Psoas muscle (tissue), 7 donors: ENCODE measurements at regions not wholly inside any gene's neighbourhood (a gene's known extent, or its start where the extent isn't known, plus 50 kb on each side); places are given as distances from the start of the nearest gene placed in this dataset.

Source experiments
- ATAC-seq, 4 donors: fragments of 200-7000 bp; cut with Tn5 transposase; one replicate each; pipeline ENCODE4 v1.9.1; 2020; ENCODE audit warnings: moderate library complexity in 3 of 4, mild to moderate bottlenecking in 2 of 4
- DNase-seq, 2 donors: peaks; one replicate each; pipeline ENCODE4 v3.0.0-alpha.2; 2020
- H3K27ac ChIP-seq: fragments of 200-600 bp; one replicate; pipeline ENCODE4 v1.8.0; 2022
- H3K27me3 ChIP-seq, 3 donors: fragments of 200-600 bp in 1 of 3; one replicate each; pipeline versions ENCODE4 v1.6.1 to v1.8.0; 2013 to 2022; ENCODE audit warnings: low read length in 2 of 3, mild to moderate bottlenecking in 2 of 3, moderate library complexity in 1 of 3; ENCODE audit not compliant: insufficient read depth in 3 of 3
- H3K36me3 ChIP-seq, 2 donors: fragments of 200-600 bp in 1 of 2; one replicate each; pipeline versions ENCODE4 v1.6.1 to v1.8.0; 2013 to 2022; ENCODE audit warnings: low read depth in 1 of 2, mild to moderate bottlenecking in 1 of 2, moderate library complexity in 1 of 2; ENCODE audit not compliant: insufficient read depth in 1 of 2
- H3K4me1 ChIP-seq: fragments of 200-600 bp; one replicate; pipeline ENCODE4 v1.8.0; 2022
- H3K4me3 ChIP-seq: fragments of 200-600 bp; one replicate; pipeline ENCODE4 v1.8.0; 2022; ENCODE audit warnings: mild to moderate bottlenecking
- H3K9me3 ChIP-seq: fragments of 200-600 bp; one replicate; pipeline ENCODE4 v1.8.0; 2022
- CTCF ChIP-seq: fragments of 200-600 bp; IDR thresholded peaks from one replicate; pipeline ENCODE4 v1.8.0; 2022; ENCODE audit warnings: antibody characterized with exemption
- WGBS, 3 donors: extraction: QIAGEN DNeasy Blood & Tissue Kit; methylation state at CpG; one replicate each; pipeline versions ENCODE4 v1.1.6 to v1.1.7; 2013; 5-methylcytosine and 5-hydroxymethylcytosine counted together
- intact Hi-C, 2 donors: fragments of 100-400 bp; cut with DNase I; formaldehyde crosslinking; loops; one replicate each; pipeline versions ENCODE4 v1.11.0 to v1.14.2; 2022
- donor health status: healthy with polysubstance abuse.
- donor health status: DM: no; HTN: no; CAD: no; lungs with moderate emphysema.
- donor health status: Bipolar disorder and iron deficiency.
- donor health status: healthy.
- donor health status: DM: yes; HTN: yes; CAD: no.
- donor health status: DM: no; HTN: no; CAD: no.
- donor health status: DM: yes; HTN: yes; CAD: no.

- no peak overlapping the region for H3K27ac ChIP-seq
- ATAC-seq, result no peak
- 17 to 30% (median 17%) methylated on average over 6 of the region's 6 CpGs for WGBS, 3 donors
- H3K4me1 ChIP-seq, result no peaks in the 10 kb centered on the region
- TF ChIP-seq CTCF, result no peak
- no peaks in the 10 kb centered on the region for H3K36me3 ChIP-seq
- H3K27me3 ChIP-seq, result no peaks in the 10 kb centered on the region
- no peak for DNase-seq
- intact Hi-C loops, result no loop called here
- no peak overlapping the region for H3K4me3 ChIP-seq
- H3K9me3 ChIP-seq, result no peaks in the 10 kb centered on the region
Measured at GRCh38 chr2:5359397-5359796, 332.8 kb upstream of the SOX11 start.

- DNase-seq, result no peak
Measured at GRCh38 chr2:5360081-5360480, 332.1 kb upstream of the SOX11 start.

DNA sequence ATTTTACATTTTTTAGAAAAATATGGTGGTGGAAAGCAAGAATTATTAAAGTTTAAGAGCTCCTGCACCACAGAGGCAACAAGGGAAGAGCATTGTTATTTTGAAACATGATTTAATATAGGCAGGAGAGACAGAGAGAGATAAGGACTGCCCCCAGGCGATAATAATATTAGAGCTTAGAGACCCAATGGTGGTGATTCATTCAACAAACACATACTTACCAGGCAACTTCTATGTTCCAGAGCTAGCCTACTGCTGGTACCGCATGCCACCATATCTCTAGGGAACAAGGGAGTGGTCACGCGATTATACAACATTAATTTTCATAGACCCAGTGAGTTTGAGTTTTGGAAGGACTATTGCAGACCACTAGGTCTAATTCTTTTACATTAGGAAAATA lies 327.8 kb upstream of the SOX11 start:
- H3K4me1 ChIP-seq, result no peaks in the 10 kb centered on the region
- no peaks in the 10 kb centered on the region for H3K27me3 ChIP-seq
- no peaks in the 10 kb centered on the region for H3K9me3 ChIP-seq
- H3K27ac ChIP-seq, result no peak overlapping the region
- no peaks in the 10 kb centered on the region for H3K36me3 ChIP-seq
- TF ChIP-seq CTCF, result no peak
- ATAC-seq (no peak), DNase-seq (no peak)
- intact Hi-C loops, result loop anchor here in 1 of 2 donors (2.0 to 10.0 kb wide), 3 partner anchors 330 to 1410 kb away; partner anchors contain the start of gene SOX11
- no peak overlapping the region for H3K4me3 ChIP-seq
- 89 to 94% (median 93%) methylated on average over 4 of the region's 4 CpGs for WGBS, 3 donors

More at GRCh38 chr2:5360081-5360480, 332.1 kb upstream of the SOX11 start:
- Histone ChIP-seq H3K36me3 (no peaks in the 10 kb centered on the region), H3K27me3 (no peaks in the 10 kb centered on the region), H3K27ac (no peak overlapping the region), H3K9me3 (no peaks in the 10 kb centered on the region), H3K4me1 (no peaks in the 10 kb centered on the region), H3K4me3 (no peak overlapping the region)
- intact Hi-C loops, result loop anchor here in 1 of 2 donors (10.0 kb wide), 2 partner anchors 335 to 1405 kb away; partner anchors contain the start of gene SOX11
- WGBS, 3 donors, result 74 to 79% (median 75%) methylated on average over 9 of the region's 9 CpGs
- TF ChIP-seq CTCF, result no peak
- ATAC-seq, result no peak

- DNase-seq (peak; percentile 53 to 72), ATAC-seq (peak in 3 of 4 donors; percentile 67 to 85 (median 82))
- Histone ChIP-seq H3K27me3 (no peaks in the 10 kb centered on the region), H3K4me1 (no peaks in the 10 kb centered on the region), H3K9me3 (no peaks in the 10 kb centered on the region), H3K36me3 (no peaks in the 10 kb centered on the region), H3K4me3 (no peak overlapping the region), H3K27ac (no peak overlapping the region)
- 26 to 33% (median 27%) methylated on average over 20 of the region's 20 CpGs for WGBS, 3 donors
- intact Hi-C loops, result loop anchor here (2.0 to 10.0 kb wide), 4 partner anchors 329 to 1411 kb away; partner anchors contain the start of gene SOX11 (in 1 of the 2)
- peak; percentile 86 for TF ChIP-seq CTCF
Measured at GRCh38 chr2:5365871-5366461, 326.2 kb upstream of the SOX11 start.

- Histone ChIP-seq H3K4me1 (no peaks in the 10 kb centered on the region), H3K4me3 (no peak overlapping the region), H3K36me3 (no peaks in the 10 kb centered on the region), H3K27me3 (no peaks in the 10 kb centered on the region), H3K9me3 (no peaks in the 10 kb centered on the region), H3K27ac (no peak overlapping the region)
- DNase-seq (no peak), ATAC-seq (no peak)
- no peak for TF ChIP-seq CTCF
- 96 to 99% (median 98%) methylated on average over 6 of the region's 6 CpGs for WGBS, 3 donors
- intact Hi-C loops, result loop anchor here (5.0 to 10.0 kb wide), 3 partner anchors 327 to 1413 kb away; partner anchors contain the start of gene SOX11 (in 1 of the 2)
Measured at GRCh38 chr2:5367321-5367720, 324.9 kb upstream of the SOX11 start.
